ENCODE measurements at regions not wholly inside any gene's neighbourhood (a gene's known extent, or its start where the extent isn't known, plus 50 kb on each side); places are given as distances from the start of the nearest gene placed in this dataset.
A peak's percentile ranks its signal among the peaks of the same experiment; 100 is the strongest.

DNA sequence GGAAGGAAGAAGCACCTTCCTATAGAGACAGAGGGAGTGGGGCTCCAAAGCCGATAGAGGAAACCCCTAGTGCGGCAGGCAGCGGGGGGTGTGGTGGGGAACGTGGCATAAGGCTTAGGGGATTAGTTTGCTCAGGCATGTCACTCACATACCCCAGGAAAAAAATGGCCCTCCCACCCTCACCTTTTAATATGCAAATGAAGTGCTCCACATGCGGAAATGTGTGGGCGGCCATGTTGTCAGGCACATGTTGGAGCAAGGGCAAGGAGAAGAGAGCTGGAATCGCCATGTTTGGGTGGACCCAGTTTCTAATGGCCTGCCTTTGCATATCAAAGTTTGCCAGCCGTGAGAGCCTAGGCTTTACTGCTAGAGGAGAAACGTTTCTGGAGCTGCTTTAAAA is 758.8 kb downstream of the NR2F1-AS1 start:
- no peaks in the 10 kb centered on the region for H4K20me1 ChIP-seq (ENCODE audit: control insufficient read depth, extremely low read depth, insufficient read depth, low read length)
- no peak overlapping the region for H2AFZ ChIP-seq (ENCODE audit: low read length)
- no peaks in the 10 kb centered on the region for H3K9me3 ChIP-seq (ENCODE audit: control insufficient read depth, insufficient read depth, low read depth, low read length)
- H3K36me3 ChIP-seq (ENCODE audit: control insufficient read depth, insufficient read depth, low read length) = no peaks in the 10 kb centered on the region
- no peak overlapping the region for H3K9ac ChIP-seq (ENCODE audit: insufficient read depth, low read length)
- H3K79me2 ChIP-seq (ENCODE audit: control insufficient read depth, insufficient read depth, low read length) = no peaks in the 10 kb centered on the region
- no peak overlapping the region for H3K4me2 ChIP-seq (ENCODE audit: extremely low read depth, insufficient read depth, low read length)
- no peak for TF ChIP-seq EZH2 (IDR thresholded peaks at IDR 0.05; ENCODE audit: low read length, missing control alignments)
- no peak for TF ChIP-seq CTCF (conservative IDR thresholded peaks at IDR 0.05 in 1 of 2, IDR thresholded peaks at IDR 0.05 in 1 of 2; ENCODE audit: low read depth in 1 of 2, low read length in 2 of 2)
- H3K4me3 ChIP-seq (replicated peaks in 1 of 4; ENCODE audit: control extremely low read depth in 1 of 4, insufficient read depth in 1 of 4, low read depth in 3 of 4, low read length in 4 of 4) = no peak overlapping the region
- no peaks in the 10 kb centered on the region for H3K27me3 ChIP-seq (ENCODE audit: control insufficient read depth, insufficient read depth, low read length)
- DNase-seq (ENCODE audit: low read depth in 2 of 2) = no peak
- no peak overlapping the region for H3K27ac ChIP-seq (ENCODE audit: insufficient read depth, low read length)
- no peaks in the 10 kb centered on the region for H3K4me1 ChIP-seq (ENCODE audit: control insufficient read depth, extremely low read depth, insufficient read depth, low read length)

GRCh38 chr5:92809855-92810465 is 771.1 kb downstream of the NR2F1-AS1 start:
- Histone ChIP-seq H4K20me1 (ENCODE audit: control insufficient read depth, extremely low read depth, insufficient read depth, low read length) (no peaks in the 10 kb centered on the region), H3K4me2 (ENCODE audit: extremely low read depth, insufficient read depth, low read length) (no peak overlapping the region), H2AFZ (ENCODE audit: low read length) (no peak overlapping the region), H3K79me2 (ENCODE audit: control insufficient read depth, insufficient read depth, low read length) (no peaks in the 10 kb centered on the region), H3K9me3 (ENCODE audit: control insufficient read depth, insufficient read depth, low read depth, low read length) (no peaks in the 10 kb centered on the region), H3K27ac (ENCODE audit: insufficient read depth, low read length) (no peak overlapping the region), H3K9ac (ENCODE audit: insufficient read depth, low read length) (no peak overlapping the region), H3K4me1 (ENCODE audit: control insufficient read depth, extremely low read depth, insufficient read depth, low read length) (no peaks in the 10 kb centered on the region), H3K36me3 (ENCODE audit: control insufficient read depth, insufficient read depth, low read length) (no peaks in the 10 kb centered on the region), H3K27me3 (ENCODE audit: control insufficient read depth, insufficient read depth, low read length) (no peaks in the 10 kb centered on the region), H3K4me3 (replicated peaks in 1 of 4; ENCODE audit: control extremely low read depth in 1 of 4, insufficient read depth in 1 of 4, low read depth in 3 of 4, low read length in 4 of 4) (no peak overlapping the region)
- no peak for TF ChIP-seq CTCF (conservative IDR thresholded peaks at IDR 0.05 in 1 of 2, IDR thresholded peaks at IDR 0.05 in 1 of 2; ENCODE audit: low read depth in 1 of 2, low read length in 2 of 2)
- TF ChIP-seq EZH2 (IDR thresholded peaks at IDR 0.05; ENCODE audit: low read length, missing control alignments) = no peak
- peak in 1 of 2 donors; percentile 62 for DNase-seq (ENCODE audit: low read depth in 2 of 2)

DNA sequence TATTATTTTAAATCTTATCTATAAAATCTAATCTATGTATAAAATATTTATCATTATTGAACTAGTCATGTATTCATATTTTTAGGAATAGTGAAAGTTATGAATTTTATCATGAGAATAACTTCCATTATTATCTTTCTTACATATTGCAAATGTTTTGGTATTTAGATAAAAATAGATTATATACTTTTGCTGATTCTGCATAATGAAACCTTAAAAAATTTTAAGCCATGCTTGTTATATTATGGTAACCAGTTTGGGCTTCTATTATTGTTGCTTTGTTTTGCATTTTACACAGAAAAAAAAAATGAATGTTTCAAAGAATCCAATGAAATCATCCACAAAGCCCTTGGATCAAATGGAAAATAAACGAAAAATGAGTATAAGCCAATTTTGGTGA is 772.5 kb downstream of the NR2F1-AS1 start:
- no peaks in the 10 kb centered on the region for H3K36me3 ChIP-seq (ENCODE audit: control insufficient read depth, insufficient read depth, low read length)
- no peaks in the 10 kb centered on the region for H3K9me3 ChIP-seq (ENCODE audit: control insufficient read depth, insufficient read depth, low read depth, low read length)
- H3K27ac ChIP-seq (ENCODE audit: insufficient read depth, low read length) = no peak overlapping the region
- no peak for TF ChIP-seq CTCF (conservative IDR thresholded peaks at IDR 0.05 in 1 of 2, IDR thresholded peaks at IDR 0.05 in 1 of 2; ENCODE audit: low read depth in 1 of 2, low read length in 2 of 2)
- TF ChIP-seq EZH2 (IDR thresholded peaks at IDR 0.05; ENCODE audit: low read length, missing control alignments) = no peak
- H3K79me2 ChIP-seq (ENCODE audit: control insufficient read depth, insufficient read depth, low read length) = no peaks in the 10 kb centered on the region
- no peak overlapping the region for H3K4me2 ChIP-seq (ENCODE audit: extremely low read depth, insufficient read depth, low read length)
- H3K27me3 ChIP-seq (ENCODE audit: control insufficient read depth, insufficient read depth, low read length) = no peaks in the 10 kb centered on the region
- H2AFZ ChIP-seq (ENCODE audit: low read length) = no peak overlapping the region
- no peaks in the 10 kb centered on the region for H4K20me1 ChIP-seq (ENCODE audit: control insufficient read depth, extremely low read depth, insufficient read depth, low read length)
- no peaks in the 10 kb centered on the region for H3K4me1 ChIP-seq (ENCODE audit: control insufficient read depth, extremely low read depth, insufficient read depth, low read length)
- no peak overlapping the region for H3K4me3 ChIP-seq (replicated peaks in 1 of 4; ENCODE audit: control extremely low read depth in 1 of 4, insufficient read depth in 1 of 4, low read depth in 3 of 4, low read length in 4 of 4)
- no peak overlapping the region for H3K9ac ChIP-seq (ENCODE audit: insufficient read depth, low read length)
- DNase-seq (ENCODE audit: low read depth in 2 of 2) = no peak

All from fibroblast of lung (primary cell).